ENCODE measurements at regions not wholly inside any gene's neighbourhood (a gene's known extent, or its start where the extent isn't known, plus 50 kb on each side); places are given as distances from the start of the nearest gene placed in this dataset.

DNA sequence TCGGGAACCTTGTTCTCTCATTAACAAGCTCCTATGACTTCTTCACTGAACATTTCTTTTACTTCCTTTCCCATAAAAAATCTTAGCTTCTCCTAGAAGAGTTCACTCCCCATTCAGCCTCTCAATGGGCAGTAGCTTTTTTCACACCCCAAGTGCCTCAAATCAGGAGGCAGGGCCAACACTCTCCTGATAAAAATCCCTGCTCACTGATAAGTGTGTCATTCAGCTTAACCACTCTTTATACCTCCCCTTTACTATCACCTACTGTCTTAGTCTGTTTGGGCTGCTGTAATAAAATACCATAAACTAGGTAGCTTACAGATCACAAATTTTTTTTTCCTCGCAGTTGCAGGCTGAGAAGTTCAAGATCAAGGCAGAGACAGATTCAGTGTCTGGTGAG lies 400.4 kb downstream of the WDR72 start:
- TF ChIP-seq CTCF (IDR thresholded peaks at IDR 0.05), result no peak
- no peak for TF ChIP-seq JUN (IDR thresholded peaks at IDR 0.05)
- no peak for TF ChIP-seq REST (IDR thresholded peaks at IDR 0.05)
- TF ChIP-seq KDM1A (IDR thresholded peaks at IDR 0.05; ENCODE audit: low read depth), result no peak
- TF ChIP-seq EHMT2 (IDR thresholded peaks at IDR 0.05; ENCODE audit: low read depth), result no peak
- no peak for TF ChIP-seq CBX8 (IDR thresholded peaks at IDR 0.05)
- no peak for TF ChIP-seq MAFK (IDR thresholded peaks at IDR 0.05; ENCODE audit: partially characterized antibody)
- TF ChIP-seq RFX5 (IDR thresholded peaks at IDR 0.05), result no peak
- TF ChIP-seq POLR2A (IDR thresholded peaks at IDR 0.05; ENCODE audit: low read length), result no peak
- TF ChIP-seq POLR2AphosphoS2 (conservative IDR thresholded peaks at IDR 0.05; ENCODE audit: low read length), result no peak
- TF ChIP-seq MYC (IDR thresholded peaks at IDR 0.05; ENCODE audit: borderline replicate concordance, low read length), result no peak
